OCI-LY3 (cell line): ENCODE measurements at regions not wholly inside any gene's neighbourhood (a gene's known extent, or its start where the extent isn't known, plus 50 kb on each side); places are given as distances from the start of the nearest gene placed in this dataset.

Experiments used
- H2AFZ ChIP-seq: fragments of 200-600, 300-600 bp; shearing (Covaris generic); 2 replicates; pipeline ENCODE4 v1.6.0; 2014; ENCODE audit warnings: antibody characterized with exemption, low read depth, low read length
- H3K27ac ChIP-seq: fragments of 200-600, 300-600 bp; sonication (generic); 2 replicates; pipeline ENCODE4 v1.5.1; 2014; ENCODE audit warnings: mild to moderate bottlenecking, low read length, moderate library complexity, mixed read lengths
- H3K27me3 ChIP-seq: fragments of 200-600, 300-600 bp; sonication (generic); 2 replicates; pipeline ENCODE4 v1.6.1; 2014; ENCODE audit warnings: low read depth, low read length, mixed read lengths
- H3K36me3 ChIP-seq: fragments of 200-600, 300-600 bp; sonication (generic); replicated peaks from 2 replicates; pipeline ENCODE3; 2014; ENCODE audit warnings: low read depth, low read length, mixed read lengths
- H3K4me1 ChIP-seq: fragments of 300-600, 200-600 bp; sonication (generic); 2 replicates; pipeline ENCODE4 v1.6.1; 2014; ENCODE audit warnings: low read length, mixed read lengths
- H3K4me2 ChIP-seq: fragments of 200-600, 300-600 bp; sonication (generic); 2 replicates; pipeline ENCODE4 v1.6.1; 2014; ENCODE audit warnings: low read length, mixed read lengths
- H3K4me3 ChIP-seq: fragments of 300-600, 200-600 bp; sonication (generic); 2 replicates; pipeline ENCODE4 v1.5.1; 2014; ENCODE audit warnings: antibody characterized with exemption, mild to moderate bottlenecking, low read length, moderate library complexity
- H3K79me2 ChIP-seq: fragments of 300-600, 200-600 bp; shearing (Covaris generic); 2 replicates; pipeline ENCODE4 v1.6.1; 2014; ENCODE audit warnings: mild to moderate bottlenecking, low read length, mixed read lengths
- H3K9ac ChIP-seq: fragments of 300-600, 200-600 bp; shearing (Covaris generic); 2 replicates; pipeline ENCODE4 v1.6.0; 2014; ENCODE audit warnings: mild to moderate bottlenecking, low read length, moderate library complexity
- H3K9me3 ChIP-seq: fragments of 200-600, 300-600 bp; shearing (Covaris generic); 2 replicates; pipeline ENCODE4 v1.6.1; 2014; ENCODE audit warnings: low read length, mixed read lengths; ENCODE audit not compliant: insufficient read depth
- H4K20me1 ChIP-seq: fragments of 200-600, 300-600 bp; sonication (generic); 2 replicates; pipeline ENCODE4 v1.6.1; 2016; ENCODE audit warnings: low read length, mixed read lengths; ENCODE audit not compliant: insufficient read depth
- CTCF ChIP-seq: fragments of 200-600, 300-600 bp; sonication (generic); IDR thresholded peaks from 2 replicates; pipeline ENCODE4 v1.5.1; 2014; ENCODE audit warnings: antibody characterized with exemption, low read length, low read depth
- EZH2phosphoT487 ChIP-seq: fragments of 200-600 bp; shearing (Covaris generic); IDR thresholded peaks from 2 replicates; pipeline ENCODE4 v1.6.1; 2018; ENCODE audit warnings: antibody characterized with exemption, mixed run types, low read depth

DNA sequence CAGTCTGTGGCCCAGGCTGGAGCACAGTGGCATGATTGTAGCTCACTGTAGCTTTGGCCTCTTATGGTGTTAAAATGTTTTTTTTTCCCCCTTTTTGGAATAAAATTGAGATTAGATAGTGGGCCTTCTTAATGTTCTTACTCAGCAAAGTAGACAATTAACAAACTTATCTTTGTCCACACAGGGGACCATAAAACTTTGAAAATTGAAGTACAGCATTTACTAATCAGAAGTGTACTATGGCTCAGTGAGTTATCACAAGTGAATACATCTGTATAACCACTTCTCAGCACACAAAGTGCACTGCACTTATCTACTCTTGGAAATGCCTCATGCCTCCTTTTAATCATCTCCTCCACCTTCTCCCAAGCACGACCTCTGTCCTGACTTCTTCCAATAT lies 218.9 kb downstream of the PRDM2 start:
- no peak overlapping the region for H3K27ac ChIP-seq
- H3K9ac ChIP-seq = no peak overlapping the region
- no peaks in the 10 kb centered on the region for H3K9me3 ChIP-seq
- no peak overlapping the region for H3K4me3 ChIP-seq
- no peak overlapping the region for H2AFZ ChIP-seq
- no peak overlapping the region for H3K4me2 ChIP-seq
- H3K27me3 ChIP-seq = 0 out of 2 replicates have a peak, but pooled peaks cover 8% of the 10 kb centered on the region
- H3K79me2 ChIP-seq = no peaks in the 10 kb centered on the region
- TF ChIP-seq EZH2phosphoT487 = no peak
- H3K4me1 ChIP-seq = no peaks in the 10 kb centered on the region
- H4K20me1 ChIP-seq = no peaks in the 10 kb centered on the region
- no peaks in the 10 kb centered on the region for H3K36me3 ChIP-seq

DNA sequence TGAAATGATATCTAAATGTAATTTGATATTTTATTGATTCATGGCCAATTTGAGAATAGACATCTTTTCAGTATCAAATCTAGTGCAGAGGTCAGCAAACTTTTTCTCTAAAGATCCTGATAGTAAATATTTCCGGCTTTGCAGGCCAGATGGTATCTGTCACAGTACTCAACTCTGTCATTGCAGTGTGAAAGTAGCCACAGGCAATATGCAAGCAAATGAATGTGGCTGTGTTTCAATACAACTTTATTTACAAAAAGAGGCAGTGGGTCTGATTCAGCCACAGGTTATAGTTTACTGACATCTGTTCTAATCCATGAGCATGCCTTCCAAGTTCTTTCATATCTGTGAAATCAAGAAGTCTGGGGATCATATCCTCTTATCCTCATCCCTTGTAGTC lies 221.2 kb downstream of the PRDM2 start:
- Histone ChIP-seq H3K36me3 (no peaks in the 10 kb centered on the region), H4K20me1 (no peaks in the 10 kb centered on the region), H3K9me3 (no peaks in the 10 kb centered on the region), H3K27me3 (0 out of 2 replicates have a peak, but pooled peaks cover 8% of the 10 kb centered on the region), H3K4me2 (no peak overlapping the region), H3K79me2 (no peaks in the 10 kb centered on the region), H2AFZ (no peak overlapping the region), H3K27ac (no peak overlapping the region), H3K4me1 (no peaks in the 10 kb centered on the region), H3K4me3 (no peak overlapping the region), H3K9ac (no peak overlapping the region)
- no peak for TF ChIP-seq EZH2phosphoT487
- no peak for TF ChIP-seq CTCF

GRCh38 chr1:13922466-13923110 lies 222.6 kb downstream of the PRDM2 start:
- Histone ChIP-seq H3K9me3 (no peaks in the 10 kb centered on the region), H3K27me3 (peaks cover 10% of the 10 kb centered on the region; the same call in 1 of the 2 replicates), H3K4me2 (no peak overlapping the region), H3K27ac (no peak overlapping the region), H3K4me3 (no peak overlapping the region), H4K20me1 (no peaks in the 10 kb centered on the region), H3K79me2 (no peaks in the 10 kb centered on the region), H2AFZ (no peak overlapping the region), H3K9ac (no peak overlapping the region), H3K4me1 (no peaks in the 10 kb centered on the region), H3K36me3 (no peaks in the 10 kb centered on the region)
- TF ChIP-seq EZH2phosphoT487 = no peak
- TF ChIP-seq CTCF = no peak

DNA sequence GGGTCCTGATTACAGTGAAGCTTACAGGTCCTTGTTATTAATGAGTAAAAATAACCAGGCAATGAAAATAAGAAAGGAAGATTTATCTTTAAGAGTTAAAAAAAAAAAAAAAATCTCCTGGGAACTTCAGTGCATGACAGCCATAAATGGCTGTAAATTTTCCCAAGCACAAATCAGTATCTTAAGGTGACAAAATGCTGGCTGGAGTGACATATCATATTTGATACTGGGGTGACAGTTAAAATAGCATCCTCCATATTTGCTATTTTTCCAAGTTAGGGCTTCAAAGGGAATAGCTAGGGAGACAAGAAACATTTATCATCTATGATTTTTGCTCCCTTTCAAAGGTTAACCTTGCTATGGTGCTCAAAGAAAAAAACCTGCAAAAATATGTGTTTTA lies 226.6 kb downstream of the PRDM2 start:
- no peak overlapping the region for H3K4me3 ChIP-seq
- no peak overlapping the region for H2AFZ ChIP-seq
- no peaks in the 10 kb centered on the region for H3K4me1 ChIP-seq
- H4K20me1 ChIP-seq = no peaks in the 10 kb centered on the region
- H3K27me3 ChIP-seq = peaks cover 9% of the 10 kb centered on the region; the same call in 1 of the 2 replicates
- H3K27ac ChIP-seq = no peak overlapping the region
- no peak overlapping the region for H3K4me2 ChIP-seq
- no peaks in the 10 kb centered on the region for H3K9me3 ChIP-seq
- H3K9ac ChIP-seq = no peak overlapping the region
- no peaks in the 10 kb centered on the region for H3K36me3 ChIP-seq
- no peaks in the 10 kb centered on the region for H3K79me2 ChIP-seq
- TF ChIP-seq EZH2phosphoT487 (no peak), CTCF (no peak)
